ENCODE measurements at regions not wholly inside any gene's neighbourhood (a gene's known extent, or its start where the extent isn't known, plus 50 kb on each side); places are given as distances from the start of the nearest gene placed in this dataset.

GRCh38 chr20:22502731-22503191 lies 81.6 kb downstream of the FOXA2 start:
- TF ChIP-seq CTCF (IDR thresholded peaks at IDR 0.05) = no peak
- Mint-ChIP-seq H3K27ac (ENCODE audit: unreplicated experiment) (no peak overlapping the region), H3K27me3 (ENCODE audit: low read depth) (peaks cover 1% of the 10 kb centered on the region), H3K4me3 (ENCODE audit: unreplicated experiment) (no peak overlapping the region), H3K9me3 (ENCODE audit: low read depth) (peaks cover 2% of the 10 kb centered on the region), H3K36me3 (ENCODE audit: low read depth) (no peaks in the 10 kb centered on the region), H3K4me1 (ENCODE audit: low read depth) (no peaks in the 10 kb centered on the region)
- no peak for DNase-seq (ENCODE audit: low spot score)

- Mint-ChIP-seq H3K9me3 (ENCODE audit: low read depth) (peaks cover 2% of the 10 kb centered on the region), H3K27me3 (ENCODE audit: low read depth) (peaks cover 1% of the 10 kb centered on the region), H3K27ac (ENCODE audit: unreplicated experiment) (no peak overlapping the region), H3K4me1 (ENCODE audit: low read depth) (no peaks in the 10 kb centered on the region), H3K36me3 (ENCODE audit: low read depth) (no peaks in the 10 kb centered on the region), H3K4me3 (ENCODE audit: unreplicated experiment) (no peak overlapping the region)
- DNase-seq (ENCODE audit: low spot score) = no peak
- no peak for TF ChIP-seq CTCF (IDR thresholded peaks at IDR 0.05)
Observed at GRCh38 chr20:22501566-22502344, 82.6 kb downstream of the FOXA2 start.

GRCh38 chr20:22501034-22501433 lies 83.3 kb downstream of the FOXA2 start:
- DNase-seq (ENCODE audit: low spot score) = no peak
- Mint-ChIP-seq H3K4me3 (ENCODE audit: unreplicated experiment) (no peak overlapping the region), H3K4me1 (ENCODE audit: low read depth) (no peaks in the 10 kb centered on the region), H3K27me3 (ENCODE audit: low read depth) (peaks cover 1% of the 10 kb centered on the region), H3K36me3 (ENCODE audit: low read depth) (no peaks in the 10 kb centered on the region), H3K9me3 (ENCODE audit: low read depth) (peaks cover 2% of the 10 kb centered on the region), H3K27ac (ENCODE audit: unreplicated experiment) (no peak overlapping the region)
- no peak for TF ChIP-seq CTCF (IDR thresholded peaks at IDR 0.05)

- no peak for DNase-seq (ENCODE audit: low spot score)
- Mint-ChIP-seq H3K9me3 (ENCODE audit: low read depth) (peaks cover 2% of the 10 kb centered on the region), H3K4me1 (ENCODE audit: low read depth) (no peaks in the 10 kb centered on the region), H3K4me3 (ENCODE audit: unreplicated experiment) (no peak overlapping the region), H3K36me3 (ENCODE audit: low read depth) (no peaks in the 10 kb centered on the region), H3K27me3 (ENCODE audit: low read depth) (peaks cover 1% of the 10 kb centered on the region), H3K27ac (ENCODE audit: unreplicated experiment) (no peak overlapping the region)
- no peak for TF ChIP-seq CTCF (IDR thresholded peaks at IDR 0.05)
Observed at GRCh38 chr20:22499515-22500166, 84.7 kb downstream of the FOXA2 start.

GRCh38 chr20:22496817-22497216 lies 87.6 kb downstream of the FOXA2 start:
- DNase-seq (ENCODE audit: low spot score) = no peak
- H3K9me3 Mint-ChIP-seq (ENCODE audit: low read depth) = peaks cover 2% of the 10 kb centered on the region
- H3K27ac Mint-ChIP-seq (ENCODE audit: unreplicated experiment) = no peak overlapping the region
- H3K36me3 Mint-ChIP-seq (ENCODE audit: low read depth) = no peaks in the 10 kb centered on the region
- H3K4me1 Mint-ChIP-seq (ENCODE audit: low read depth) = no peaks in the 10 kb centered on the region
- H3K27me3 Mint-ChIP-seq (ENCODE audit: low read depth) = no peaks in the 10 kb centered on the region
- no peak overlapping the region for H3K4me3 Mint-ChIP-seq (ENCODE audit: unreplicated experiment)
- TF ChIP-seq CTCF (IDR thresholded peaks at IDR 0.05) = no peak
